HL-60/S4 (cell line): ENCODE measurements at regions not wholly inside any gene's neighbourhood (a gene's known extent, or its start where the extent isn't known, plus 50 kb on each side); places are given as distances from the start of the nearest gene placed in this dataset.

ENCODE experiments used
- in situ Hi-C: fragments of 300-500 bp; cut with MboI; formaldehyde crosslinking; loops from 2 replicates; pipeline ENCODE4 v1.14.3; 2022; ENCODE audit warnings: low sequenced_read_pairs

GRCh38 chr1:198902655-198903054, 263.8 kb downstream of the PTPRC start:
- in situ Hi-C loops = no loop called here

- in situ Hi-C loops = no loop called here
These were observed 264.4 kb downstream of the PTPRC start for GRCh38 chr1:198903203-198903602.

GRCh38 chr1:198903621-198904020, 264.8 kb downstream of the PTPRC start:
- in situ Hi-C loops = no loop called here

- in situ Hi-C loops = no loop called here
These were observed 265.5 kb downstream of the PTPRC start for GRCh38 chr1:198904321-198904720.

- in situ Hi-C loops = no loop called here
These were observed 268.0 kb downstream of the PTPRC start for GRCh38 chr1:198906739-198907422.

- in situ Hi-C loops = no loop called here
These were observed 268.5 kb downstream of the PTPRC start for GRCh38 chr1:198907423-198907746.

GRCh38 chr1:198908995-198909394, 270.2 kb downstream of the PTPRC start:
- in situ Hi-C loops = no loop called here

GRCh38 chr1:198909973-198910372, 271.1 kb downstream of the PTPRC start:
- in situ Hi-C loops = no loop called here

GRCh38 chr1:198910816-198911215, 272.0 kb downstream of the PTPRC start:
- in situ Hi-C loops = no loop called here

- in situ Hi-C loops = no loop called here
These were observed 273.2 kb downstream of the PTPRC start for GRCh38 chr1:198912046-198912445.

GRCh38 chr1:198913667-198914066, 274.8 kb downstream of the PTPRC start:
- in situ Hi-C loops = no loop called here

GRCh38 chr1:198915327-198916231, 276.7 kb downstream of the PTPRC start:
- in situ Hi-C loops = no loop called here

- in situ Hi-C loops = no loop called here
These were observed 278.4 kb downstream of the PTPRC start for GRCh38 chr1:198917226-198917625.

- in situ Hi-C loops = no loop called here
These were observed 280.1 kb downstream of the PTPRC start for GRCh38 chr1:198918920-198919319.

GRCh38 chr1:198919667-198920398, 281.0 kb downstream of the PTPRC start:
- in situ Hi-C loops = no loop called here

GRCh38 chr1:198922638-198923430, 284.0 kb downstream of the PTPRC start:
- in situ Hi-C loops = no loop called here

- in situ Hi-C loops = no loop called here
These were observed 285.2 kb downstream of the PTPRC start for GRCh38 chr1:198923993-198924392.

GRCh38 chr1:198925567-198925966, 286.7 kb downstream of the PTPRC start:
- in situ Hi-C loops = no loop called here

GRCh38 chr1:198927129-198927528, 288.3 kb downstream of the PTPRC start:
- in situ Hi-C loops = no loop called here

- in situ Hi-C loops = no loop called here
These were observed 290.3 kb downstream of the PTPRC start for GRCh38 chr1:198929111-198929604.
